ENCODE measurements at regions not wholly inside any gene's neighbourhood (a gene's known extent, or its start where the extent isn't known, plus 50 kb on each side); places are given as distances from the start of the nearest gene placed in this dataset.

DNA sequence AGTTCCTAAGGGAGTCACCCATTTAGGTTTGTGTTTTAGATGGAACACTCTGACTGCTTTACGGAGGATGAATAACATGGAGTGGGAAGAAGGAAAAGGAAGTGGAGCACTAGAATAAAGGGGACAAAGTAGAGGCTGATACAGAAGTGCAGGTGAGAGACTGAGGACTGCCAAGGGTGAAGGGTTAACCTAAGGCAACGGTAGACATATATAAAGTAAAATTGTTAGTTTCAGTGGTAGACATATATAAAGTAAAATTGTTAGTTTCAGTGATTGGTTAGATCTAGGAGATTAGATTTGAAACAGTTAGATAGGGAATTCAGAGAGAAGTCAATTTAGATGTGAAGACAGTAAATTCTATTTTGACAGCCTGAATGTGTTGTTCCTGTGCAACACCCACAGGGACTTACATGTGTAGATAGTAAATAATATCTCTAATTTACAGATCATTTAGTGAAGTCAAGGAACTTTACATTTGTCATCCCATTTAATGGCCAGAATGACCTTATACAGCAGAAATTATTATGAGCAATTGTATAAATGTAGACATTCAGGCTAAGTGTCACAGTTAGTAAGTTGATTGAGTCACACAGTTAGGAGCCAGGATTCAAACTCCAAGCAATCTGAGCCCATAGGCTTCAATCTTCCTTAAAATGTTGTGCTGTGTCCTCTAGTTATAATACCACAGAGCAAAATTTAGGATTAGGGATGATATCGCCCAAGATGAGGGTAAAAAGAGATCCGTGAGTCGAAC lies 270.8 kb upstream of the UBE2E3 start:
- no peak for DNase-seq
- Histone ChIP-seq H3K36me3 (no peaks in the 10 kb centered on the region), H3K27ac (no peak overlapping the region), H3K27me3 (ENCODE audit: insufficient read depth, low read depth, severe bottlenecking) (no peaks in the 10 kb centered on the region), H3K4me3 (ENCODE audit: low read depth, low read length) (no peak overlapping the region), H3K9me3 (ENCODE audit: severe bottlenecking) (no peaks in the 10 kb centered on the region)
- no peak for TF ChIP-seq CTCF (IDR thresholded peaks at IDR 0.05; ENCODE audit: low read depth, low read length)

DNA sequence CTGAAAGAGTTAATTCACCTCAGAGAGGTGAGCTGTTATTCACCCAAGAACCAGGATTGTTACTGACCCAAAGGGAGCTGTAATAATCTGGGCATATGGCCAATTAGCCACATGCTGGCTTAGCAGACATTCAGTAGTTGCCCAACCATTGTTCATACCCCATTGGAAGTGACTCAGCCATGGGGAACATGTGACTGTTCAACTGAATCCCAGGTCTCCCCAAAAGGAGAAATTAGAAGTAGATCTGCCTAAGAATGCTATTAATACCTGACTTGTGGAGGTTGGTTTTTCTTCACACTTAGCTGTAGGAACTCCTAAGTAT lies 272.6 kb upstream of the UBE2E3 start:
- DNase-seq: peak; percentile 8
- no peaks in the 10 kb centered on the region for H3K27me3 ChIP-seq (ENCODE audit: insufficient read depth, low read depth, severe bottlenecking)
- H3K36me3 ChIP-seq: no peaks in the 10 kb centered on the region

GRCh38 chr2:180707175-180707883 lies 273.1 kb upstream of the UBE2E3 start:
- H3K9me3 ChIP-seq (ENCODE audit: severe bottlenecking): no peaks in the 10 kb centered on the region
- no peak overlapping the region for H3K27ac ChIP-seq
- no peak for DNase-seq
- no peak for TF ChIP-seq CTCF (IDR thresholded peaks at IDR 0.05; ENCODE audit: low read depth, low read length)
- H3K36me3 ChIP-seq: no peaks in the 10 kb centered on the region
- H3K4me3 ChIP-seq (ENCODE audit: low read depth, low read length): no peak overlapping the region
- no peaks in the 10 kb centered on the region for H3K27me3 ChIP-seq (ENCODE audit: insufficient read depth, low read depth, severe bottlenecking)

More for the DNA sequence above, 272.6 kb upstream of the UBE2E3 start:
- no peak for TF ChIP-seq CTCF (IDR thresholded peaks at IDR 0.05; ENCODE audit: low read depth, low read length)
- H3K27ac ChIP-seq: no peak overlapping the region
- no peak overlapping the region for H3K4me3 ChIP-seq (ENCODE audit: low read depth, low read length)
- H3K9me3 ChIP-seq (ENCODE audit: severe bottlenecking): no peaks in the 10 kb centered on the region

- no peak overlapping the region for H3K4me3 ChIP-seq (ENCODE audit: low read depth, low read length)
- no peak for TF ChIP-seq CTCF (IDR thresholded peaks at IDR 0.05; ENCODE audit: low read depth, low read length)
- H3K27me3 ChIP-seq (ENCODE audit: insufficient read depth, low read depth, severe bottlenecking): no peaks in the 10 kb centered on the region
- no peaks in the 10 kb centered on the region for H3K9me3 ChIP-seq (ENCODE audit: severe bottlenecking)
- DNase-seq: no peak
- no peaks in the 10 kb centered on the region for H3K36me3 ChIP-seq
- no peak overlapping the region for H3K27ac ChIP-seq
Measured at GRCh38 chr2:180706694-180707093, 273.7 kb upstream of the UBE2E3 start.

- DNase-seq: no peak
- no peaks in the 10 kb centered on the region for H3K27me3 ChIP-seq (ENCODE audit: insufficient read depth, low read depth, severe bottlenecking)
- H3K9me3 ChIP-seq (ENCODE audit: severe bottlenecking): no peaks in the 10 kb centered on the region
- no peak for TF ChIP-seq CTCF (IDR thresholded peaks at IDR 0.05; ENCODE audit: low read depth, low read length)
- H3K27ac ChIP-seq: no peak overlapping the region
- H3K4me3 ChIP-seq (ENCODE audit: low read depth, low read length): no peak overlapping the region
- no peaks in the 10 kb centered on the region for H3K36me3 ChIP-seq
Measured at GRCh38 chr2:180705551-180705950, 274.9 kb upstream of the UBE2E3 start.

Measured in WERI-Rb-1 (cell line).